AG04450 (cell line): ENCODE measurements at regions not wholly inside any gene's neighbourhood (a gene's known extent, or its start where the extent isn't known, plus 50 kb on each side); places are given as distances from the start of the nearest gene placed in this dataset.
"Not testable (repeated sequence)": the region's sequence is repeated elsewhere in the genome, so short reads cannot be mapped to it uniquely, and the experiment has no call there.

Source experiments
- CTCF ChIA-PET: fragments of 300-600, 350-600 bp; formaldehyde crosslinking; extraction: SDS; loops from one replicate; lab custom pipeline; 2022; ENCODE audit warnings: antibody characterized with exemption, inconsistent platforms; lab: Charles Lee
- POLR2A ChIA-PET: fragments of 350-600 bp; formaldehyde crosslinking; extraction: SDS; loops from one replicate; lab custom pipeline; 2021; ENCODE audit warnings: antibody characterized with exemption, inconsistent platforms; lab: Yijun Ruan, JAX
- DNase-seq: peaks from one replicate; pipeline ENCODE4 v3.0.0-alpha.2; 2011; ENCODE audit warnings: low read depth, low spot score
- H3K27ac ChIP-seq: one replicate; pipeline ENCODE4 v1.5.1; 2012; ENCODE audit warnings: low read depth, low read length, control low read depth
- H3K27me3 ChIP-seq: one replicate; pipeline ENCODE4 v1.6.0; 2012; ENCODE audit warnings: low read length; ENCODE audit not compliant: control insufficient read depth, insufficient read depth
- H3K4me3 ChIP-seq: 2 replicates; pipeline ENCODE4 v1.5.1; 2011; ENCODE audit warnings: mild to moderate bottlenecking, low read depth, low read length, control low read depth
- H3K9me3 ChIP-seq: 2 replicates; pipeline ENCODE4 v1.5.1; 2012; ENCODE audit warnings: low read length; ENCODE audit not compliant: control insufficient read depth, insufficient read depth
- TF ChIP-seq, protein P1 (sequence below): IDR thresholded peaks from 2 replicates; pipeline ENCODE4 v1.5.1; 2011; ENCODE audit warnings: low read depth, low read length, control low read depth, inconsistent platforms

GRCh38 chr2:142572346-142573132 is 304.9 kb upstream of the KYNU start:
- H3K27me3 ChIP-seq, result no peaks in the 10 kb centered on the region
- no peak overlapping the region for H3K27ac ChIP-seq
- H3K9me3 ChIP-seq, result no peaks in the 10 kb centered on the region
- ChIA-PET CTCF (no interaction called here), POLR2A (no interaction called here)
- no peak for DNase-seq
- no peak overlapping the region for H3K4me3 ChIP-seq
- TF ChIP-seq, protein P1, sequence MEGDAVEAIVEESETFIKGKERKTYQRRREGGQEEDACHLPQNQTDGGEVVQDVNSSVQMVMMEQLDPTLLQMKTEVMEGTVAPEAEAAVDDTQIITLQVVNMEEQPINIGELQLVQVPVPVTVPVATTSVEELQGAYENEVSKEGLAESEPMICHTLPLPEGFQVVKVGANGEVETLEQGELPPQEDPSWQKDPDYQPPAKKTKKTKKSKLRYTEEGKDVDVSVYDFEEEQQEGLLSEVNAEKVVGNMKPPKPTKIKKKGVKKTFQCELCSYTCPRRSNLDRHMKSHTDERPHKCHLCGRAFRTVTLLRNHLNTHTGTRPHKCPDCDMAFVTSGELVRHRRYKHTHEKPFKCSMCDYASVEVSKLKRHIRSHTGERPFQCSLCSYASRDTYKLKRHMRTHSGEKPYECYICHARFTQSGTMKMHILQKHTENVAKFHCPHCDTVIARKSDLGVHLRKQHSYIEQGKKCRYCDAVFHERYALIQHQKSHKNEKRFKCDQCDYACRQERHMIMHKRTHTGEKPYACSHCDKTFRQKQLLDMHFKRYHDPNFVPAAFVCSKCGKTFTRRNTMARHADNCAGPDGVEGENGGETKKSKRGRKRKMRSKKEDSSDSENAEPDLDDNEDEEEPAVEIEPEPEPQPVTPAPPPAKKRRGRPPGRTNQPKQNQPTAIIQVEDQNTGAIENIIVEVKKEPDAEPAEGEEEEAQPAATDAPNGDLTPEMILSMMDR, result no peak

- TF ChIP-seq, protein P1, result no peak
- no peak for DNase-seq
- ChIA-PET CTCF (no interaction called here), POLR2A (no interaction called here)
- H3K27ac ChIP-seq, result no peak overlapping the region
- no peak overlapping the region for H3K4me3 ChIP-seq
- H3K9me3 ChIP-seq, result no peaks in the 10 kb centered on the region
- H3K27me3 ChIP-seq, result no peaks in the 10 kb centered on the region
These were observed 305.5 kb upstream of the KYNU start for GRCh38 chr2:142571934-142572333.

DNA sequence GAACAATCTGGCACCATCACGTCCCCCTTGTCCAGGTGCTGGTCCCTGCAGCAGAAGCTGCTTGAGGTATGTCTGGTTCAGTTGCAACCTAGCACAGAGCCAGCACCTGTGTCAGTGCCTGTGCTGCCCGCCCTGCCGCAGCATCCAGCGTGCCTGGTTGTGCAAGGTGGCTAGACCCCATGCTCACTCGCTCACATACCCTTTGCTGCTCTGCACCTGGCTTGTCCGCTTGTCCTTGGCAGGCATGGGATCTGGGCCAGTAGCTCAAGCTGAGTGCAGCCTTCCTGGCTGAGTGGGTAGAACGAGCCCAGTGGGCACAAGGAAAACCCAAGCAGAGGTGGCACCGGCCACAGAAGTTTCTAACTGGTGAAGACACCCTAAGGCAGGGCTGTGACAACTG is 314.6 kb upstream of the KYNU start:
- no peak for DNase-seq
- ChIA-PET POLR2A (no interaction called here), CTCF (no interaction called here)
- TF ChIP-seq, protein P1, result no peak
- Histone ChIP-seq H3K27ac (no peak overlapping the region), H3K27me3 (no peaks in the 10 kb centered on the region), H3K9me3 (no peaks in the 10 kb centered on the region; the same call in 1 of the 2 replicates), H3K4me3 (no peak overlapping the region)

- ChIA-PET POLR2A (no interaction called here), CTCF (no interaction called here)
- DNase-seq, result no peak
- Histone ChIP-seq H3K27ac (no peak overlapping the region), H3K27me3 (no peaks in the 10 kb centered on the region), H3K9me3 (no peaks in the 10 kb centered on the region; the same call in 1 of the 2 replicates), H3K4me3 (no peak overlapping the region)
- TF ChIP-seq, protein P1, result no peak
These were observed 315.8 kb upstream of the KYNU start for GRCh38 chr2:142561656-142562055.

DNA sequence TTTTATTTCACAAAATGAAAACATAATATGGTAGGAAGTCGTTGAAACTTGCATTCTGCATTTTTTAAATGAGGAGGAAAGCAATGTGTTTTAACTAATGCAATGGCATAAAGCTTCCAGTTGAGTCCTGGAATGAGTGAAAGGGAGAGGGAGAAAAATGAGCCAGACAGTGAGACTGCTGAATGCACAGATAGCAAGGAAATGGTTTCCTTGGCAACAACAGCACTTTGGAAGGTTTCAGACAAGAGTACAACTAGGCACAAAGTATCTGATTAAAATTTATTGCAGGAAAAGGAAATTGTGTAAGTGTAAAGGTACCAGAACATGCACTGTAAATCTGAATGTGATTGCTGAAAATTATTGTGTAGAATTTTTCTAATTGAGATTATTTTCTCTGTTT is 320.1 kb upstream of the KYNU start:
- TF ChIP-seq, protein P1, result no peak
- no peaks in the 10 kb centered on the region; the same call in 1 of the 2 replicates for H3K9me3 ChIP-seq
- POLR2A ChIA-PET, result no interaction called here
- no peak for DNase-seq
- no peaks in the 10 kb centered on the region for H3K27me3 ChIP-seq
- H3K4me3 ChIP-seq, result no peak overlapping the region
- CTCF ChIA-PET, result no interaction called here
- no peak overlapping the region for H3K27ac ChIP-seq

DNA sequence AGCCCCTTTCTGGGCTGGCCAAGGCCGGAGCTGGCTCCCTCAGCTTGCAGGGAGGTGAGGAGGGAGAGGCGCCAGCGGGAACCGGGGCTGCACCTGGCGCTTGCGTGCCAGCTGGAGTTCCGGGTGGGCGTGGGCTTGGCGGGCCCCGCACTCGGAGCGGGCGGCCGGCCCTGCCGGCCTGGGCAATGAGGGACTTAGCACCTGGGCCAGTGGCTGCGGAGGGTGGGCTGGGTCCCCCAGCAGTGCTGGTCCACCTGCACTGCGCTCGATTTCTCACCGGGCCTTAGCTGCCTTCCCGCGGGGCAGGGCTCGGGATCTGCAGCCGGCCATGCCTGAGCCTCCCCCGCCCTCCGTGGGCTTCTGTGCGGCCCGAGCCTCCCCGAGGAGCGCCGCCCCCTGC is 331.5 kb upstream of the KYNU start:
- DNase-seq, result not testable (repeated sequence)

More for the DNA sequence above, 331.5 kb upstream of the KYNU start:
- H3K27me3 ChIP-seq, CTCF ChIA-PET, POLR2A ChIA-PET, H3K9me3 ChIP-seq, H3K4me3 ChIP-seq, H3K27ac ChIP-seq: not testable (repeated sequence)
